H1 (cell line): ENCODE measurements at regions not wholly inside any gene's neighbourhood (a gene's known extent, or its start where the extent isn't known, plus 50 kb on each side); places are given as distances from the start of the nearest gene placed in this dataset.

Source experiments
- EZH2 ChIP-seq: fragments of 200-600 bp; sonication (generic); IDR thresholded peaks from 2 replicates; pipeline ENCODE4 v1.7.1; 2012; ENCODE audit warnings: low read depth, mild to moderate bottlenecking, moderate library complexity, low read length, inconsistent platforms; ENCODE audit not compliant: severe bottlenecking

GRCh38 chr17:51527225-51527982, 267.1 kb downstream of the UTP18 start (continued):
- no peak for TF ChIP-seq EZH2
